Hepatocyte (in vitro differentiated cells): ENCODE measurements at regions not wholly inside any gene's neighbourhood (a gene's known extent, or its start where the extent isn't known, plus 50 kb on each side); places are given as distances from the start of the nearest gene placed in this dataset.

Source experiments
- EZH2 ChIP-seq: fragments of 200-600 bp; sonication (generic); IDR thresholded peaks from 2 replicates; pipeline ENCODE4 v1.6.1; 2016; ENCODE audit warnings: antibody characterized with exemption, mild to moderate bottlenecking, borderline replicate concordance
- TF ChIP-seq, protein P1 (sequence below): fragments of 200-600 bp; sonication (generic); IDR thresholded peaks from 2 replicates; pipeline ENCODE4 v1.5.1; 2016; ENCODE audit warnings: antibody characterized with exemption, mild to moderate bottlenecking; ENCODE audit not compliant: poor library complexity

DNA sequence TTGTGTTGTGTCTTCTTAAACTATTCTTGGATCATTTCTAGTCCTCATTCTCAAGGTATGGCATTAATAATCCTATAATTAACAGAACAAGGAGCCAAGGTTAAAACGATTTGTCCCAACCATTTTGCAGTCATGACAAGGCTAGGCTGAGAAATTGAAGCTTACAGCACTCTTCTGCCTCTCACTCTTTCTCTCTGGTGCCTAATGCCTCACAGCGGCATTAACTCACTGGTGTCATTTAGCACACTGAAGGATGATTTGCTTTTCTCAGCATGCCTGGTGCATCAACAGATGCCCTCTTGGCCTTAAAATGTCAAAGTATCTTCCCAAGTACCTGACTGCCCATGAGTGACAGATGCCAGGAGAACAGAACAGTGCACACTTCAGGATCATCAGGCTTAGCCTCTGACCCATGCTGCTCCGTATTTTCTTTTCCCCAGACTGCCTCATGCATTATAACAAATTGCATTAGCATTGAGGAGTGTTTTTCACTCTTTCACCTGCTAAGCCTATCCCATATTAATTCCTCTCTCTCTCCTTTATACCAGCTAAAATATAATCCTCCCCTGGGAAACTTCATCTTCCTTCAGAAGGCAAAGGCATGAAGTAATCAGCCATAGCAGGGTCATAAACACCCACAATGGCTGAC is 61.1 kb upstream of the SV2C start:
- TF ChIP-seq, protein P1, sequence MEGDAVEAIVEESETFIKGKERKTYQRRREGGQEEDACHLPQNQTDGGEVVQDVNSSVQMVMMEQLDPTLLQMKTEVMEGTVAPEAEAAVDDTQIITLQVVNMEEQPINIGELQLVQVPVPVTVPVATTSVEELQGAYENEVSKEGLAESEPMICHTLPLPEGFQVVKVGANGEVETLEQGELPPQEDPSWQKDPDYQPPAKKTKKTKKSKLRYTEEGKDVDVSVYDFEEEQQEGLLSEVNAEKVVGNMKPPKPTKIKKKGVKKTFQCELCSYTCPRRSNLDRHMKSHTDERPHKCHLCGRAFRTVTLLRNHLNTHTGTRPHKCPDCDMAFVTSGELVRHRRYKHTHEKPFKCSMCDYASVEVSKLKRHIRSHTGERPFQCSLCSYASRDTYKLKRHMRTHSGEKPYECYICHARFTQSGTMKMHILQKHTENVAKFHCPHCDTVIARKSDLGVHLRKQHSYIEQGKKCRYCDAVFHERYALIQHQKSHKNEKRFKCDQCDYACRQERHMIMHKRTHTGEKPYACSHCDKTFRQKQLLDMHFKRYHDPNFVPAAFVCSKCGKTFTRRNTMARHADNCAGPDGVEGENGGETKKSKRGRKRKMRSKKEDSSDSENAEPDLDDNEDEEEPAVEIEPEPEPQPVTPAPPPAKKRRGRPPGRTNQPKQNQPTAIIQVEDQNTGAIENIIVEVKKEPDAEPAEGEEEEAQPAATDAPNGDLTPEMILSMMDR, result no peak
- TF ChIP-seq EZH2, result no peak
